Lower leg skin (tissue), 3 donors: ENCODE measurements at regions not wholly inside any gene's neighbourhood (a gene's known extent, or its start where the extent isn't known, plus 50 kb on each side); places are given as distances from the start of the nearest gene placed in this dataset.

Experiments
- POLR2A ChIP-seq, 2 donors: fragments of 450-650 bp; IDR thresholded peaks; one replicate each; pipeline ENCODE4 v1.6.1; 2016 to 2017; ENCODE audit warnings: antibody characterized with exemption in 2 of 2, mild to moderate bottlenecking in 1 of 2, moderate library complexity in 1 of 2
- TF ChIP-seq, protein P1 (sequence below), 3 donors: fragments of 450-650 bp; IDR thresholded peaks; one replicate each; pipeline ENCODE4 v1.5.1; 2016; ENCODE audit warnings: antibody characterized with exemption in 3 of 3, mild to moderate bottlenecking in 3 of 3, moderate library complexity in 2 of 3

GRCh38 chr6:8969747-8970146 is 534.4 kb upstream of the SLC35B3 start:
- TF ChIP-seq, protein P1, sequence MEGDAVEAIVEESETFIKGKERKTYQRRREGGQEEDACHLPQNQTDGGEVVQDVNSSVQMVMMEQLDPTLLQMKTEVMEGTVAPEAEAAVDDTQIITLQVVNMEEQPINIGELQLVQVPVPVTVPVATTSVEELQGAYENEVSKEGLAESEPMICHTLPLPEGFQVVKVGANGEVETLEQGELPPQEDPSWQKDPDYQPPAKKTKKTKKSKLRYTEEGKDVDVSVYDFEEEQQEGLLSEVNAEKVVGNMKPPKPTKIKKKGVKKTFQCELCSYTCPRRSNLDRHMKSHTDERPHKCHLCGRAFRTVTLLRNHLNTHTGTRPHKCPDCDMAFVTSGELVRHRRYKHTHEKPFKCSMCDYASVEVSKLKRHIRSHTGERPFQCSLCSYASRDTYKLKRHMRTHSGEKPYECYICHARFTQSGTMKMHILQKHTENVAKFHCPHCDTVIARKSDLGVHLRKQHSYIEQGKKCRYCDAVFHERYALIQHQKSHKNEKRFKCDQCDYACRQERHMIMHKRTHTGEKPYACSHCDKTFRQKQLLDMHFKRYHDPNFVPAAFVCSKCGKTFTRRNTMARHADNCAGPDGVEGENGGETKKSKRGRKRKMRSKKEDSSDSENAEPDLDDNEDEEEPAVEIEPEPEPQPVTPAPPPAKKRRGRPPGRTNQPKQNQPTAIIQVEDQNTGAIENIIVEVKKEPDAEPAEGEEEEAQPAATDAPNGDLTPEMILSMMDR (IDR thresholded peaks at IDR 0.05): no peak
- no peak for TF ChIP-seq POLR2A (IDR thresholded peaks at IDR 0.05)
